H9 (cell line): ENCODE measurements at regions not wholly inside any gene's neighbourhood (a gene's known extent, or its start where the extent isn't known, plus 50 kb on each side); places are given as distances from the start of the nearest gene placed in this dataset.

Experiments used
- DNase-seq: peaks from one replicate; pipeline ENCODE4 v3.0.0-alpha.2; 2017
- H2AFZ ChIP-seq: one replicate; pipeline ENCODE4 v1.6.1; 2013; ENCODE audit warnings: mild to moderate bottlenecking, low read length, control low read depth, moderate library complexity
- H2AK5ac ChIP-seq: 2 replicates; pipeline ENCODE4 v1.6.1; 2013; ENCODE audit warnings: low read length, control low read depth, mixed read lengths; ENCODE audit not compliant: insufficient read length
- H2BK120ac ChIP-seq: one replicate; pipeline ENCODE4 v1.6.1; 2013; ENCODE audit warnings: low read depth, mild to moderate bottlenecking, low read length, control low read depth, inconsistent platforms; ENCODE audit not compliant: poor library complexity, severe bottlenecking
- H2BK12ac ChIP-seq: 2 replicates; pipeline ENCODE4 v1.6.1; 2013; ENCODE audit warnings: low read length, control low read depth, mixed read lengths, low read depth; ENCODE audit not compliant: insufficient read length
- H2BK15ac ChIP-seq: 2 replicates; pipeline ENCODE4 v1.6.1; 2013; ENCODE audit warnings: low read depth, low read length, control low read depth
- H2BK20ac ChIP-seq: one replicate; pipeline ENCODE4 v1.6.1; 2013; ENCODE audit warnings: low read depth, mild to moderate bottlenecking, low read length, control low read depth, inconsistent platforms; ENCODE audit not compliant: poor library complexity, severe bottlenecking
- H2BK5ac ChIP-seq: 2 replicates; pipeline ENCODE4 v1.6.1; 2013; ENCODE audit warnings: low read length, control low read depth, mixed read lengths; ENCODE audit not compliant: insufficient read length
- H3K14ac ChIP-seq: 2 replicates; pipeline ENCODE4 v1.6.1; 2013; ENCODE audit warnings: low read length, control low read depth; ENCODE audit not compliant: insufficient read depth
- H3K18ac ChIP-seq: 2 replicates; pipeline ENCODE4 v1.6.1; 2013; ENCODE audit warnings: low read depth, mild to moderate bottlenecking, mixed read lengths, low read length, control low read depth; ENCODE audit not compliant: insufficient read length
- H3K23ac ChIP-seq: 2 replicates; pipeline ENCODE4 v1.6.1; 2013; ENCODE audit warnings: low read length, control low read depth, mixed read lengths, low read depth; ENCODE audit not compliant: insufficient read length
- H3K23me2 ChIP-seq: 2 replicates; pipeline ENCODE4 v1.6.1; 2013; ENCODE audit warnings: low read depth, mild to moderate bottlenecking, mixed read lengths, low read length, control low read depth; ENCODE audit not compliant: insufficient read length, poor library complexity, severe bottlenecking
- H3K27ac ChIP-seq: 2 replicates; pipeline ENCODE4 v1.5.1; 2013; ENCODE audit warnings: low read length, control low read depth, mixed read lengths, low read depth; ENCODE audit not compliant: insufficient read length
- H3K27me3 ChIP-seq: 2 replicates; pipeline ENCODE4 v1.6.1; 2013; ENCODE audit warnings: low read length, control low read depth, inconsistent platforms; ENCODE audit not compliant: insufficient read depth
- H3K4ac ChIP-seq: 2 replicates; pipeline ENCODE4 v1.6.1; 2013; ENCODE audit warnings: low read depth, mild to moderate bottlenecking, control low read depth, inconsistent platforms, low read length, moderate library complexity
- H3K4me1 ChIP-seq: 2 replicates; pipeline ENCODE4 v1.6.1; 2013; ENCODE audit warnings: low read length, control low read depth, inconsistent platforms; ENCODE audit not compliant: insufficient read depth
- H3K4me2 ChIP-seq: 2 replicates; pipeline ENCODE4 v1.6.1; 2013; ENCODE audit warnings: low read length, control low read depth, mixed read lengths; ENCODE audit not compliant: insufficient read length, insufficient read depth
- H3K56ac ChIP-seq: 2 replicates; pipeline ENCODE4 v1.6.1; 2013; ENCODE audit warnings: low read depth, mild to moderate bottlenecking, mixed read lengths, low read length, control low read depth; ENCODE audit not compliant: insufficient read length
- H3K79me1 ChIP-seq: 2 replicates; pipeline ENCODE4 v1.6.1; 2013; ENCODE audit warnings: low read depth, mild to moderate bottlenecking, moderate library complexity, low read length, control low read depth, inconsistent platforms; ENCODE audit not compliant: insufficient read depth, poor library complexity, severe bottlenecking
- H3K79me2 ChIP-seq: 2 replicates; pipeline ENCODE4 v1.6.1; 2013; ENCODE audit warnings: low read length, control low read depth, inconsistent platforms; ENCODE audit not compliant: insufficient read depth
- H3K9ac ChIP-seq: 2 replicates; pipeline ENCODE4 v1.6.1; 2013; ENCODE audit warnings: low read length, control low read depth, mixed read lengths; ENCODE audit not compliant: insufficient read length; ENCODE audit errors: extremely low read depth
- H3K9me3 ChIP-seq: one replicate; pipeline ENCODE4 v1.6.1; 2013; ENCODE audit warnings: low read depth, low read length, inconsistent platforms; ENCODE audit not compliant: control insufficient read depth
- H3T11ph ChIP-seq: one replicate; pipeline ENCODE4 v1.6.1; 2013; ENCODE audit warnings: mild to moderate bottlenecking, low read length, control low read depth, inconsistent platforms
- H4K20me1 ChIP-seq: one replicate; pipeline ENCODE4 v1.6.1; 2013; ENCODE audit not compliant: control insufficient read depth, insufficient read length, insufficient read depth
- H4K5ac ChIP-seq: 2 replicates; pipeline ENCODE4 v1.6.1; 2013; ENCODE audit warnings: low read depth, mild to moderate bottlenecking, mixed read lengths, low read length, control low read depth; ENCODE audit not compliant: insufficient read length
- H4K8ac ChIP-seq: replicated peaks from 2 replicates; pipeline ENCODE4 v1.6.1; 2013; ENCODE audit warnings: low read length, control low read depth, mixed read lengths, low read depth; ENCODE audit not compliant: insufficient read length
- H4K91ac ChIP-seq: 2 replicates; pipeline ENCODE4 v1.6.1; 2013; ENCODE audit warnings: low read depth, mild to moderate bottlenecking, moderate library complexity, mixed read lengths, low read length, control low read depth; ENCODE audit not compliant: insufficient read length
- H3K27ac Mint-ChIP-seq, 3 experiments: 2 replicates in 2 of 3; 3 replicates in 1 of 3; pipeline ENCODE4 v1.8.0; 2020 to 2021; ENCODE audit warnings: mixed read lengths in 3 of 3, mild to moderate bottlenecking in 1 of 3, moderate library complexity in 1 of 3
- H3K27me3 Mint-ChIP-seq: 2 replicates; pipeline ENCODE4 v1.8.0; 2021; ENCODE audit warnings: low read depth, mild to moderate bottlenecking, moderate library complexity, mixed read lengths
- H3K36me3 Mint-ChIP-seq, 3 experiments: 2 replicates in 2 of 3; 3 replicates in 1 of 3; pipeline ENCODE4 v1.8.0; 2020 to 2021; ENCODE audit warnings: low read depth in 3 of 3, mixed read lengths in 3 of 3; ENCODE audit not compliant: insufficient read depth in 1 of 3
- H3K4me1 Mint-ChIP-seq, 2 experiments: 2 replicates each; pipeline ENCODE4 v1.8.0; 2020; ENCODE audit warnings: mixed read lengths in 2 of 2
- H3K4me3 Mint-ChIP-seq, 2 experiments: 2 replicates in 1 of 2; 3 replicates in 1 of 2; pipeline ENCODE4 v1.8.0; 2020 to 2021; ENCODE audit warnings: mild to moderate bottlenecking in 2 of 2, mixed read lengths in 2 of 2, moderate library complexity in 1 of 2
- H3K9me3 Mint-ChIP-seq, 2 experiments: 2 replicates in 1 of 2; 3 replicates in 1 of 2; pipeline ENCODE4 v1.8.0; 2020; ENCODE audit warnings: mild to moderate bottlenecking in 2 of 2, mixed read lengths in 2 of 2, moderate library complexity in 1 of 2
- CTCF ChIP-seq: fragments of 200-600 bp; sonication (generic); conservative IDR thresholded peaks from 3 replicates; pipeline ENCODE4 v1.8.0; 2021; ENCODE audit warnings: antibody characterized with exemption, mild to moderate bottlenecking
- WGBS: extraction: QIAGEN DNeasy Blood & Tissue Kit; methylation state at CpG from one replicate; pipeline ENCODE4 v1.1.7; 2013; ENCODE audit warnings: missing lambda C conversion rate, low lambda C conversion rate, mixed read lengths; ENCODE audit not compliant: insufficient read length; ENCODE audit errors: extremely low coverage; 5-methylcytosine and 5-hydroxymethylcytosine counted together

GRCh38 chr4:91973479-91974153 lies 330.1 kb upstream of the GRID2 start:
- no peak overlapping the region for H4K8ac ChIP-seq
- no peak for TF ChIP-seq CTCF

More at GRCh38 chr4:91973479-91974153, 330.1 kb upstream of the GRID2 start:
- no peaks in the 10 kb centered on the region for H3K27me3 Mint-ChIP-seq
- Histone ChIP-seq H3K18ac (no peak overlapping the region), H3K9ac (no peak overlapping the region), H2BK5ac (no peak overlapping the region), H3K4me1 (no peaks in the 10 kb centered on the region), H3T11ph (no peak overlapping the region), H3K23ac (no peak overlapping the region), H2BK120ac (no peak overlapping the region), H3K27me3 (no peaks in the 10 kb centered on the region; the same call in 1 of the 2 replicates), H2BK15ac (no peak overlapping the region), H2AFZ (no peak overlapping the region), H4K5ac (no peak overlapping the region), H2BK20ac (no peak overlapping the region), H4K91ac (no peak overlapping the region), H4K20me1 (no peaks in the 10 kb centered on the region), H3K27ac (no peak overlapping the region), H3K14ac (no peak overlapping the region), H3K79me1 (no peaks in the 10 kb centered on the region), H3K9me3 (no peaks in the 10 kb centered on the region), H3K4me2 (no peak overlapping the region), H2AK5ac (no peak overlapping the region), H3K23me2 (no peaks in the 10 kb centered on the region), H3K56ac (no peak overlapping the region), H2BK12ac (no peak overlapping the region), H3K79me2 (no peaks in the 10 kb centered on the region), H3K4ac (no peak overlapping the region)
- peaks cover 0 to 4% of the 10 kb centered on the region in 2 experiments; a peak in 3 of 5 replicates for H3K9me3 Mint-ChIP-seq
- no peak for DNase-seq
- H3K4me1 Mint-ChIP-seq, result no peaks in the 10 kb centered on the region
- no peak overlapping the region for H3K4me3 Mint-ChIP-seq
- no peak overlapping the region for H3K27ac Mint-ChIP-seq
- WGBS, result no CpG with 5 or more reads among the region's 1 CpG
- peaks cover 0 to 8% (median 0%) of the 10 kb centered on the region in 3 experiments; a peak in 1 of 7 replicates for H3K36me3 Mint-ChIP-seq
